B cell (primary cell): ENCODE measurements at regions not wholly inside any gene's neighbourhood (a gene's known extent, or its start where the extent isn't known, plus 50 kb on each side); places are given as distances from the start of the nearest gene placed in this dataset.

Experiments used
- EZH2 ChIP-seq: IDR thresholded peaks from 2 replicates; pipeline ENCODE4 v1.6.1; 2012; ENCODE audit warnings: borderline replicate concordance, low read depth, mild to moderate bottlenecking, moderate library complexity, low read length; ENCODE audit not compliant: insufficient read depth, poor library complexity, severe bottlenecking
- TF ChIP-seq, protein P1 (sequence below): fragments of 200-600 bp; IDR thresholded peaks from one replicate; pipeline ENCODE4 v1.8.0; 2022; ENCODE audit warnings: antibody characterized with exemption, mild to moderate bottlenecking

- no peak for TF ChIP-seq EZH2
- TF ChIP-seq, protein P1, sequence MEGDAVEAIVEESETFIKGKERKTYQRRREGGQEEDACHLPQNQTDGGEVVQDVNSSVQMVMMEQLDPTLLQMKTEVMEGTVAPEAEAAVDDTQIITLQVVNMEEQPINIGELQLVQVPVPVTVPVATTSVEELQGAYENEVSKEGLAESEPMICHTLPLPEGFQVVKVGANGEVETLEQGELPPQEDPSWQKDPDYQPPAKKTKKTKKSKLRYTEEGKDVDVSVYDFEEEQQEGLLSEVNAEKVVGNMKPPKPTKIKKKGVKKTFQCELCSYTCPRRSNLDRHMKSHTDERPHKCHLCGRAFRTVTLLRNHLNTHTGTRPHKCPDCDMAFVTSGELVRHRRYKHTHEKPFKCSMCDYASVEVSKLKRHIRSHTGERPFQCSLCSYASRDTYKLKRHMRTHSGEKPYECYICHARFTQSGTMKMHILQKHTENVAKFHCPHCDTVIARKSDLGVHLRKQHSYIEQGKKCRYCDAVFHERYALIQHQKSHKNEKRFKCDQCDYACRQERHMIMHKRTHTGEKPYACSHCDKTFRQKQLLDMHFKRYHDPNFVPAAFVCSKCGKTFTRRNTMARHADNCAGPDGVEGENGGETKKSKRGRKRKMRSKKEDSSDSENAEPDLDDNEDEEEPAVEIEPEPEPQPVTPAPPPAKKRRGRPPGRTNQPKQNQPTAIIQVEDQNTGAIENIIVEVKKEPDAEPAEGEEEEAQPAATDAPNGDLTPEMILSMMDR, result no peak
Measured at GRCh38 chrX:134315866-134316265, 57.2 kb upstream of the PHF6 start.
